B cell (primary cell): ENCODE measurements at regions not wholly inside any gene's neighbourhood (a gene's known extent, or its start where the extent isn't known, plus 50 kb on each side); places are given as distances from the start of the nearest gene placed in this dataset.

ENCODE experiments used
- ATAC-seq: fragments of 200-7000 bp; cut with Tn5 transposase; one replicate; pipeline ENCODE4 v1.10.0; 2021; ENCODE audit warnings: low read depth, mild to moderate bottlenecking, moderate number of reproducible peaks, moderate library complexity
- CTCF ChIA-PET: fragments of 350-600 bp; sonication (Branson Sonifier 250); formaldehyde crosslinking; loops from one replicate; lab custom pipeline; 2021; ENCODE audit warnings: antibody characterized with exemption, inconsistent platforms; lab: Charles Lee
- POLR2A ChIA-PET: fragments of 350-600 bp; sonication (Branson Sonifier 250); formaldehyde crosslinking; loops from one replicate; lab custom pipeline; 2021; ENCODE audit warnings: antibody characterized with exemption; lab: Charles Lee
- DNase-seq: peaks from one replicate; pipeline ENCODE4 v3.0.0; 2013
- H2AFZ ChIP-seq: 2 replicates; pipeline ENCODE4 v1.6.1; 2012; ENCODE audit warnings: mild to moderate bottlenecking, low read depth, low read length; ENCODE audit not compliant: insufficient read depth, poor library complexity, severe bottlenecking
- H3K27ac ChIP-seq, 2 donors: 1 replicate in 1 of 2; 2 replicates in 1 of 2; pipeline ENCODE4 v1.5.1; 2012 to 2013; ENCODE audit warnings: low read length in 2 of 2, mild to moderate bottlenecking in 2 of 2, moderate library complexity in 1 of 2
- H3K27me3 ChIP-seq, 4 experiments: fragments of 200-600 bp in 1 of 4; sonication (generic) in 1 of 4; replicated peaks in 1 of 4; 1 replicate in 2 of 4; 2 replicates in 2 of 4; pipeline versions ENCODE4 v1.6.1 to v1.7.0; 2013 to 2016; ENCODE audit warnings: low read length in 3 of 4, mild to moderate bottlenecking in 2 of 4, mixed read lengths in 1 of 4, moderate library complexity in 1 of 4; ENCODE audit not compliant: insufficient read depth in 4 of 4, control insufficient read depth in 3 of 4; ENCODE audit errors: control extremely low read depth in 1 of 4
- H3K36me3 ChIP-seq, 2 experiments: replicated peaks in 1 of 2; 1 replicate in 1 of 2; 2 replicates in 1 of 2; pipeline versions ENCODE4 v1.6.1 to v1.7.1; 2013; ENCODE audit warnings: low read length in 1 of 2; ENCODE audit not compliant: insufficient read depth in 2 of 2, control insufficient read depth in 1 of 2; ENCODE audit errors: control extremely low read depth in 1 of 2, extremely low read depth in 1 of 2
- H3K4me1 ChIP-seq, 2 donors: fragments of 200-600 bp in 1 of 2; sonication (generic) in 1 of 2; 1 replicate in 1 of 2; 2 replicates in 1 of 2; pipeline versions ENCODE4 v1.5.1 to v1.6.1; 2013 to 2017; ENCODE audit warnings: low read length in 2 of 2; ENCODE audit not compliant: control insufficient read depth in 2 of 2, insufficient read depth in 2 of 2
- H3K4me2 ChIP-seq: replicated peaks from 2 replicates; pipeline ENCODE3; 2012; ENCODE audit warnings: mild to moderate bottlenecking, low read depth, low read length; ENCODE audit not compliant: poor library complexity, severe bottlenecking
- H3K4me3 ChIP-seq, 5 experiments: fragments of 200-600 bp in 1 of 5; sonication (generic) in 1 of 5; 1 replicate in 3 of 5; 2 replicates in 2 of 5; pipeline versions ENCODE4 v1.5.1 to v1.7.0; 2011 to 2016; ENCODE audit warnings: low read length in 4 of 5, mild to moderate bottlenecking in 4 of 5, low read depth in 2 of 5, control low read depth in 1 of 5, moderate library complexity in 1 of 5; ENCODE audit not compliant: insufficient read depth in 1 of 5; ENCODE audit errors: control extremely low read depth in 1 of 5, extremely low read depth in 1 of 5
- H3K79me2 ChIP-seq: fragments of 200-600 bp; sonication (generic); one replicate; pipeline ENCODE4 v1.6.0; 2016; ENCODE audit warnings: low read length; ENCODE audit not compliant: control insufficient read depth, insufficient read depth
- H3K9ac ChIP-seq: fragments of 200-600 bp; sonication (generic); 2 replicates; pipeline ENCODE4 v1.6.1; 2017; ENCODE audit warnings: mild to moderate bottlenecking, low read length, moderate library complexity
- H3K9me3 ChIP-seq, 3 donors: one replicate each; pipeline versions ENCODE4 v1.6.1 to v1.7.1; 2013; ENCODE audit warnings: low read length in 2 of 3; ENCODE audit not compliant: control insufficient read depth in 2 of 3, insufficient read depth in 1 of 3; ENCODE audit errors: control extremely low read depth in 1 of 3
- H4K20me1 ChIP-seq: 2 replicates; pipeline ENCODE4 v1.6.0; 2012; ENCODE audit warnings: mild to moderate bottlenecking, low read length; ENCODE audit not compliant: insufficient read depth, control insufficient read depth, poor library complexity, severe bottlenecking
- H3K27ac Mint-ChIP-seq: one replicate; pipeline ENCODE4 v1.8.0; 2021; ENCODE audit warnings: mixed read lengths
- H3K27me3 Mint-ChIP-seq: one replicate; pipeline ENCODE4 v1.8.0; 2021; ENCODE audit warnings: mixed read lengths
- H3K4me1 Mint-ChIP-seq: one replicate; pipeline ENCODE4 v1.8.0; 2021; ENCODE audit warnings: mixed read lengths
- H3K4me3 Mint-ChIP-seq: one replicate; pipeline ENCODE4 v1.8.0; 2021; ENCODE audit warnings: mixed read lengths
- H3K9me3 Mint-ChIP-seq: one replicate; pipeline ENCODE4 v1.8.0; 2022; ENCODE audit warnings: mixed read lengths; ENCODE audit not compliant: insufficient read depth
- EZH2 ChIP-seq: IDR thresholded peaks from 2 replicates; pipeline ENCODE4 v1.6.1; 2012; ENCODE audit warnings: borderline replicate concordance, low read depth, mild to moderate bottlenecking, moderate library complexity, low read length; ENCODE audit not compliant: insufficient read depth, poor library complexity, severe bottlenecking
- WGBS: methylation state at CpG from one replicate; pipeline ENCODE4 v1.1.5; 2013; ENCODE audit warnings: missing lambda C conversion rate; ENCODE audit not compliant: insufficient coverage; 5-methylcytosine and 5-hydroxymethylcytosine counted together
- intact Hi-C: fragments of 100-400 bp; cut with micrococcal nuclease; formaldehyde crosslinking; loops from one replicate; pipeline ENCODE4 v1.10.0; 2022
- TF ChIP-seq, protein P1 (sequence below): fragments of 200-600 bp; IDR thresholded peaks from one replicate; pipeline ENCODE4 v1.8.0; 2022; ENCODE audit warnings: antibody characterized with exemption, mild to moderate bottlenecking

- no CpG with 5 or more reads among the region's 2 CpGs for WGBS
- TF ChIP-seq, protein P1, sequence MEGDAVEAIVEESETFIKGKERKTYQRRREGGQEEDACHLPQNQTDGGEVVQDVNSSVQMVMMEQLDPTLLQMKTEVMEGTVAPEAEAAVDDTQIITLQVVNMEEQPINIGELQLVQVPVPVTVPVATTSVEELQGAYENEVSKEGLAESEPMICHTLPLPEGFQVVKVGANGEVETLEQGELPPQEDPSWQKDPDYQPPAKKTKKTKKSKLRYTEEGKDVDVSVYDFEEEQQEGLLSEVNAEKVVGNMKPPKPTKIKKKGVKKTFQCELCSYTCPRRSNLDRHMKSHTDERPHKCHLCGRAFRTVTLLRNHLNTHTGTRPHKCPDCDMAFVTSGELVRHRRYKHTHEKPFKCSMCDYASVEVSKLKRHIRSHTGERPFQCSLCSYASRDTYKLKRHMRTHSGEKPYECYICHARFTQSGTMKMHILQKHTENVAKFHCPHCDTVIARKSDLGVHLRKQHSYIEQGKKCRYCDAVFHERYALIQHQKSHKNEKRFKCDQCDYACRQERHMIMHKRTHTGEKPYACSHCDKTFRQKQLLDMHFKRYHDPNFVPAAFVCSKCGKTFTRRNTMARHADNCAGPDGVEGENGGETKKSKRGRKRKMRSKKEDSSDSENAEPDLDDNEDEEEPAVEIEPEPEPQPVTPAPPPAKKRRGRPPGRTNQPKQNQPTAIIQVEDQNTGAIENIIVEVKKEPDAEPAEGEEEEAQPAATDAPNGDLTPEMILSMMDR, result no peak
- TF ChIP-seq EZH2, result no peak
- ChIA-PET POLR2A (no interaction called here), CTCF (no interaction called here)
- DNase-seq (no peak), ATAC-seq (no peak)
- Mint-ChIP-seq H3K27me3 (no peaks in the 10 kb centered on the region), H3K9me3 (peaks cover 2% of the 10 kb centered on the region), H3K27ac (no peak overlapping the region), H3K4me1 (no peaks in the 10 kb centered on the region), H3K4me3 (no peak overlapping the region)
- Histone ChIP-seq H3K4me1 (no peaks in the 10 kb centered on the region), H3K4me3 (no peak overlapping the region), H3K9ac (no peak overlapping the region), H3K9me3 (no peaks in the 10 kb centered on the region), H2AFZ (no peak overlapping the region), H3K4me2 (no peak overlapping the region), H3K36me3 (no peaks in the 10 kb centered on the region), H3K27ac (no peak overlapping the region), H3K27me3 (no peaks in the 10 kb centered on the region), H4K20me1 (no peaks in the 10 kb centered on the region), H3K79me2 (no peaks in the 10 kb centered on the region)
- intact Hi-C loops, result no loop called here
These were observed 570.7 kb upstream of the AGTR1 start for GRCh38 chr3:148126956-148127355.

GRCh38 chr3:148128136-148128535 is 569.6 kb upstream of the AGTR1 start:
- H3K27ac Mint-ChIP-seq, result no peak overlapping the region
- H3K9ac ChIP-seq, result no peak overlapping the region
- DNase-seq (no peak), ATAC-seq (no peak)
- no peaks in the 10 kb centered on the region for H3K27me3 Mint-ChIP-seq
- no peak overlapping the region for H3K4me3 Mint-ChIP-seq
- TF ChIP-seq, protein P1, result no peak
- TF ChIP-seq EZH2, result no peak
- H3K79me2 ChIP-seq, result no peaks in the 10 kb centered on the region
- H3K4me1 ChIP-seq, result no peaks in the 10 kb centered on the region
- intact Hi-C loops, result no loop called here
- no peak overlapping the region for H3K4me3 ChIP-seq
- peaks cover 7% of the 10 kb centered on the region for H3K9me3 Mint-ChIP-seq
- no peaks in the 10 kb centered on the region for H3K4me1 Mint-ChIP-seq
- no peaks in the 10 kb centered on the region for H3K9me3 ChIP-seq
- no peak overlapping the region for H2AFZ ChIP-seq
- CTCF ChIA-PET, result no interaction called here
- H4K20me1 ChIP-seq, result no peaks in the 10 kb centered on the region
- 41% methylated on average over 2 of the region's 3 CpGs for WGBS
- no peaks in the 10 kb centered on the region for H3K27me3 ChIP-seq
- no peak overlapping the region for H3K27ac ChIP-seq
- POLR2A ChIA-PET, result no interaction called here
- H3K4me2 ChIP-seq, result no peak overlapping the region
- H3K36me3 ChIP-seq, result no peaks in the 10 kb centered on the region
